GM12878 (cell line): ENCODE measurements at regions not wholly inside any gene's neighbourhood (a gene's known extent, or its start where the extent isn't known, plus 50 kb on each side); places are given as distances from the start of the nearest gene placed in this dataset.

Experiments
- EP300 ChIP-seq, 2 experiments: fragments of 150-350 bp in 1 of 2; IDR thresholded peaks; 2 replicates each; pipeline ENCODE4 v1.6.1; 2011 to 2012; ENCODE audit warnings: low read depth in 2 of 2, low read length in 2 of 2, borderline replicate concordance in 1 of 2, improper control_type of control experiment in 1 of 2, inconsistent platforms in 1 of 2; ENCODE audit not compliant: control insufficient read depth in 1 of 2
- TAF1 ChIP-seq: IDR thresholded peaks from 2 replicates; pipeline ENCODE4 v1.6.1; 2011; ENCODE audit warnings: mild to moderate bottlenecking, low read depth, low read length, borderline replicate concordance
- TBL1XR1 ChIP-seq: IDR thresholded peaks from 2 replicates; pipeline ENCODE4 v1.6.1; 2012; ENCODE audit warnings: low read depth, low read length, improper control_type of control experiment
- TF ChIP-seq, protein P1 (sequence below), 3 experiments: IDR thresholded peaks in 2 of 3; conservative IDR thresholded peaks in 1 of 3; 2 replicates each; pipeline ENCODE4 v1.5.1; 2011; ENCODE audit warnings: low read depth in 3 of 3, low read length in 3 of 3, mild to moderate bottlenecking in 3 of 3, control low read depth in 2 of 3, moderate library complexity in 2 of 3, inconsistent platforms in 1 of 3, mixed read lengths in 1 of 3; ENCODE audit not compliant: control insufficient read depth in 2 of 3, insufficient read depth in 1 of 3; ENCODE audit errors: extremely low read depth in 1 of 3
- TF ChIP-seq, protein P2 (sequence below): IDR thresholded peaks from 2 replicates; pipeline ENCODE4 v1.6.1; 2012; ENCODE audit warnings: mild to moderate bottlenecking, low read depth, low read length
- TF ChIP-seq, protein P3 (sequence below): fragments of 450-650 bp; IDR thresholded peaks from 2 replicates; pipeline ENCODE4 v1.6.1; 2017; ENCODE audit warnings: mild to moderate bottlenecking

DNA sequence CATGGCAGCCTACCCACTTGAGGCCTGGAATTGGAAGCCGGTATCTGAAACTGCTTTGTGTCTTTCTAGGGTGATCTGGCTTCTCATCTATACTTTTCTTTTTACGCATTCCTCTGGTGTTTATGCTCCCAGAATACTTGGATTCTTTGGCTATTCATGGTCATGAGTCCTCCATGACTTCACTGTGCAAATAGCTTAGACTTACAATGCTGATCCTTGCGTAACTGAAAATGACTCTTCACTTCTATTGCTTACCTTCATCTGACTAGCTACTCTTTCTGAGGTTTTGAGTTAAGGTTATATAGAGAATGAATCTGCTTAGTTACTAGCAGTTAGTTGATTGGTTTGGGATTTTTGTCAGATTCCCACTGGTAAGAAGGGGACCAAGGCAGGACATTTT is 121.7 kb upstream of the NOVA1 start:
- no peak for TF ChIP-seq TBL1XR1
- TF ChIP-seq, protein P1, sequence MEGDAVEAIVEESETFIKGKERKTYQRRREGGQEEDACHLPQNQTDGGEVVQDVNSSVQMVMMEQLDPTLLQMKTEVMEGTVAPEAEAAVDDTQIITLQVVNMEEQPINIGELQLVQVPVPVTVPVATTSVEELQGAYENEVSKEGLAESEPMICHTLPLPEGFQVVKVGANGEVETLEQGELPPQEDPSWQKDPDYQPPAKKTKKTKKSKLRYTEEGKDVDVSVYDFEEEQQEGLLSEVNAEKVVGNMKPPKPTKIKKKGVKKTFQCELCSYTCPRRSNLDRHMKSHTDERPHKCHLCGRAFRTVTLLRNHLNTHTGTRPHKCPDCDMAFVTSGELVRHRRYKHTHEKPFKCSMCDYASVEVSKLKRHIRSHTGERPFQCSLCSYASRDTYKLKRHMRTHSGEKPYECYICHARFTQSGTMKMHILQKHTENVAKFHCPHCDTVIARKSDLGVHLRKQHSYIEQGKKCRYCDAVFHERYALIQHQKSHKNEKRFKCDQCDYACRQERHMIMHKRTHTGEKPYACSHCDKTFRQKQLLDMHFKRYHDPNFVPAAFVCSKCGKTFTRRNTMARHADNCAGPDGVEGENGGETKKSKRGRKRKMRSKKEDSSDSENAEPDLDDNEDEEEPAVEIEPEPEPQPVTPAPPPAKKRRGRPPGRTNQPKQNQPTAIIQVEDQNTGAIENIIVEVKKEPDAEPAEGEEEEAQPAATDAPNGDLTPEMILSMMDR (IDR thresholded peaks at IDR 0.05 in 2 of 3, conservative IDR thresholded peaks at IDR 0.05 in 1 of 3; ENCODE audit: control insufficient read depth in 2 of 3, extremely low read depth in 1 of 3, insufficient read depth in 1 of 3, low read depth in 3 of 3, low read length in 3 of 3): no peak
- TF ChIP-seq, protein P2, sequence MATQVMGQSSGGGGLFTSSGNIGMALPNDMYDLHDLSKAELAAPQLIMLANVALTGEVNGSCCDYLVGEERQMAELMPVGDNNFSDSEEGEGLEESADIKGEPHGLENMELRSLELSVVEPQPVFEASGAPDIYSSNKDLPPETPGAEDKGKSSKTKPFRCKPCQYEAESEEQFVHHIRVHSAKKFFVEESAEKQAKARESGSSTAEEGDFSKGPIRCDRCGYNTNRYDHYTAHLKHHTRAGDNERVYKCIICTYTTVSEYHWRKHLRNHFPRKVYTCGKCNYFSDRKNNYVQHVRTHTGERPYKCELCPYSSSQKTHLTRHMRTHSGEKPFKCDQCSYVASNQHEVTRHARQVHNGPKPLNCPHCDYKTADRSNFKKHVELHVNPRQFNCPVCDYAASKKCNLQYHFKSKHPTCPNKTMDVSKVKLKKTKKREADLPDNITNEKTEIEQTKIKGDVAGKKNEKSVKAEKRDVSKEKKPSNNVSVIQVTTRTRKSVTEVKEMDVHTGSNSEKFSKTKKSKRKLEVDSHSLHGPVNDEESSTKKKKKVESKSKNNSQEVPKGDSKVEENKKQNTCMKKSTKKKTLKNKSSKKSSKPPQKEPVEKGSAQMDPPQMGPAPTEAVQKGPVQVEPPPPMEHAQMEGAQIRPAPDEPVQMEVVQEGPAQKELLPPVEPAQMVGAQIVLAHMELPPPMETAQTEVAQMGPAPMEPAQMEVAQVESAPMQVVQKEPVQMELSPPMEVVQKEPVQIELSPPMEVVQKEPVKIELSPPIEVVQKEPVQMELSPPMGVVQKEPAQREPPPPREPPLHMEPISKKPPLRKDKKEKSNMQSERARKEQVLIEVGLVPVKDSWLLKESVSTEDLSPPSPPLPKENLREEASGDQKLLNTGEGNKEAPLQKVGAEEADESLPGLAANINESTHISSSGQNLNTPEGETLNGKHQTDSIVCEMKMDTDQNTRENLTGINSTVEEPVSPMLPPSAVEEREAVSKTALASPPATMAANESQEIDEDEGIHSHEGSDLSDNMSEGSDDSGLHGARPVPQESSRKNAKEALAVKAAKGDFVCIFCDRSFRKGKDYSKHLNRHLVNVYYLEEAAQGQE: no peak
- TF ChIP-seq, protein P3, sequence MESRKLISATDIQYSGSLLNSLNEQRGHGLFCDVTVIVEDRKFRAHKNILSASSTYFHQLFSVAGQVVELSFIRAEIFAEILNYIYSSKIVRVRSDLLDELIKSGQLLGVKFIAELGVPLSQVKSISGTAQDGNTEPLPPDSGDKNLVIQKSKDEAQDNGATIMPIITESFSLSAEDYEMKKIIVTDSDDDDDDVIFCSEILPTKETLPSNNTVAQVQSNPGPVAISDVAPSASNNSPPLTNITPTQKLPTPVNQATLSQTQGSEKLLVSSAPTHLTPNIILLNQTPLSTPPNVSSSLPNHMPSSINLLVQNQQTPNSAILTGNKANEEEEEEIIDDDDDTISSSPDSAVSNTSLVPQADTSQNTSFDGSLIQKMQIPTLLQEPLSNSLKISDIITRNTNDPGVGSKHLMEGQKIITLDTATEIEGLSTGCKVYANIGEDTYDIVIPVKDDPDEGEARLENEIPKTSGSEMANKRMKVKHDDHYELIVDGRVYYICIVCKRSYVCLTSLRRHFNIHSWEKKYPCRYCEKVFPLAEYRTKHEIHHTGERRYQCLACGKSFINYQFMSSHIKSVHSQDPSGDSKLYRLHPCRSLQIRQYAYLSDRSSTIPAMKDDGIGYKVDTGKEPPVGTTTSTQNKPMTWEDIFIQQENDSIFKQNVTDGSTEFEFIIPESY: no peak
- no peak for TF ChIP-seq TAF1
- TF ChIP-seq EP300 (IDR thresholded peaks at IDR 0.05; ENCODE audit: borderline replicate concordance in 1 of 2, control insufficient read depth in 1 of 2, low read depth in 2 of 2, low read length in 2 of 2): no peak
